ENCODE measurements at regions not wholly inside any gene's neighbourhood (a gene's known extent, or its start where the extent isn't known, plus 50 kb on each side); places are given as distances from the start of the nearest gene placed in this dataset.

GRCh38 chr2:136301006-136301405 lies 183.1 kb upstream of the CXCR4 start:
- TF ChIP-seq CTCF (IDR thresholded peaks at IDR 0.05) (no peak), ZBTB33 (IDR thresholded peaks at IDR 0.05; ENCODE audit: borderline replicate concordance, low read depth) (no peak), NRF1 (IDR thresholded peaks at IDR 0.05; ENCODE audit: low read depth, low read length) (no peak), TCF12 (IDR thresholded peaks at IDR 0.05) (no peak), RAD21 (IDR thresholded peaks at IDR 0.05; ENCODE audit: low read length) (no peak), MAX (IDR thresholded peaks at IDR 0.05; ENCODE audit: low read depth) (no peak), EZH2phosphoT487 (IDR thresholded peaks at IDR 0.05; ENCODE audit: borderline replicate concordance, low read depth) (no peak), MXI1 (IDR thresholded peaks at IDR 0.05; ENCODE audit: low read depth, low read length) (no peak), FOXM1 (IDR thresholded peaks at IDR 0.05; ENCODE audit: low read depth) (no peak)
